ENCODE measurements at regions not wholly inside any gene's neighbourhood (a gene's known extent, or its start where the extent isn't known, plus 50 kb on each side); places are given as distances from the start of the nearest gene placed in this dataset.
"Not testable (repeated sequence)": the region's sequence is repeated elsewhere in the genome, so short reads cannot be mapped to it uniquely, and the experiment has no call there.

- no peak for DNase-seq (ENCODE audit: low read depth)
- H3K4me3 ChIP-seq (ENCODE audit: low read depth, low read length) = no peak overlapping the region
- no peak for TF ChIP-seq CTCF (conservative IDR thresholded peaks at IDR 0.05; ENCODE audit: low read depth, low read length)
Measured at GRCh38 chr12:124088217-124088907, 115.3 kb downstream of the ZNF664 start.

DNA sequence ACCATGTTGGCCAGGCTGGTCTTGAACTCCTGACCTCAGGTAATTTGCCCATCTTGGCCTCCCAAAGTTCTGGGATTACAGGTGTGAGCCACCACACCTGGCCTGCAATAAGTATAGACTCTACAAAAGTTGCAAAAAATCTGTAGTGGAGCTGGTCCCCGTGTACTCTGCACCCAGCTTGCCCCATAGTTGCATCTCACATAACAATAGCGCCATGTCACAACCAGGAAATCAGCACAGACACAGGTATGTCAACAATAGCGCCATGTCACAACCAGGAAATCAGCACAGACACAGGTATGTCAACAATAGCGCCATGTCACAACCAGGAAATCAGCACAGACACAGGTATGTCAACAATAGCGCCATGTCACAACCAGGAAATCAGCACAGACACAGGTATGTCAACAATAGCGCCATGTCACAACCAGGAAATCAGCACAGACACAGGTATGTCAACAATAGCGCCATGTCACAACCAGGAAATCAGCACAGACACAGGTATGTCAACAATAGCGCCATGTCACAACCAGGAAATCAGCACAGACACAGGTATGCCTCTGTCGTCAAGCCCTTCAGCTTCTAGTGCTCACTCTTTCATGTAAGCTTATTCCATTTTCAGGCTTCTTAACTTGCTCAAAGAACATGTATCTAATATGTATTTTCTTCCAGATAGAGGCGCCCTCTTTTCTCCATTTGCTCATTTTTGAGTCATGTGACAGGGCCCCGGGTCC is 116.3 kb downstream of the ZNF664 start:
- not testable (repeated sequence) for DNase-seq (ENCODE audit: low read depth); H3K4me3 ChIP-seq (ENCODE audit: low read depth, low read length)

GRCh38 chr12:124091835-124092234 is 118.8 kb downstream of the ZNF664 start:
- TF ChIP-seq CTCF (conservative IDR thresholded peaks at IDR 0.05; ENCODE audit: low read depth, low read length) = no peak
- H3K4me3 ChIP-seq (ENCODE audit: low read depth, low read length) = no peak overlapping the region
- DNase-seq (ENCODE audit: low read depth) = no peak

DNA sequence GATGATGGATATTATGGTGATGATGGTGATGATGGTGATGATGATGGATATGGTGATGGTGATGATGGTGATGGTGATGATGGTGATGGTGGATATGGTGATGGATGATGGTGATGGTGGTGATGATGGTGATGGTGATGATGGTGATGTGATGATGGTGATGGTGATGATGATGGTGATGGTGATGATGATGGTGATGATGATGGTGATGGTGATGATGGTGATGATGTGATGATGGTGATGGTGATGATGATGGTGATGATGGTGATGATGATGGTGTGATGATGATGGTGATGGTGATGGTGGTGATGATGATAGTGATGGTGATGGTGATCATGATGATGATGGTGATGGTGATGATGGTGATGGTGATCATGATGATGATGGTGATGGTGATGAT is 119.5 kb downstream of the ZNF664 start:
- not testable (repeated sequence) for DNase-seq (ENCODE audit: low read depth); H3K4me3 ChIP-seq (ENCODE audit: low read depth, low read length)

DNA sequence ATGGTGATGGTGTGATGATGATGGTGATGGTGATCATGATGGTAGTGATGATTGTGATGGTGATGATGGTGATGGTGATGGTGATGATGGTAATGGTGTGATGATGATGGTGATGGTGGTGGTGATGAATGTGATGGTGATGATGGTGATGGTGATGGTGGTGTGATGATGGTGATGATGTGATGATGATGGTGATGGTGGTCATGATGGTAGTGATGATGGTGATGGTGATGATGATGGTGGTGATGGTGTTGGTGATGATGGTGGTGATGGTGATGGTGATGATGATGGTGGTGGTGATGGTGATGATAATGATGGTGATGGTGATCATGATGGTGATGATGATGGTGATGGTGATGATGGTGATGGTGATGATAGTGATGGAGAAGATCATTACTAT is 120.3 kb downstream of the ZNF664 start:
- DNase-seq (ENCODE audit: low read depth) = no peak
- TF ChIP-seq CTCF (conservative IDR thresholded peaks at IDR 0.05; ENCODE audit: low read depth, low read length) = no peak
- H3K4me3 ChIP-seq (ENCODE audit: low read depth, low read length) = no peak overlapping the region

- no peak for TF ChIP-seq CTCF (conservative IDR thresholded peaks at IDR 0.05; ENCODE audit: low read depth, low read length)
- H3K4me3 ChIP-seq (ENCODE audit: low read depth, low read length) = no peak overlapping the region
Measured at GRCh38 chr12:124094188-124094587, 121.2 kb downstream of the ZNF664 start.

DNA sequence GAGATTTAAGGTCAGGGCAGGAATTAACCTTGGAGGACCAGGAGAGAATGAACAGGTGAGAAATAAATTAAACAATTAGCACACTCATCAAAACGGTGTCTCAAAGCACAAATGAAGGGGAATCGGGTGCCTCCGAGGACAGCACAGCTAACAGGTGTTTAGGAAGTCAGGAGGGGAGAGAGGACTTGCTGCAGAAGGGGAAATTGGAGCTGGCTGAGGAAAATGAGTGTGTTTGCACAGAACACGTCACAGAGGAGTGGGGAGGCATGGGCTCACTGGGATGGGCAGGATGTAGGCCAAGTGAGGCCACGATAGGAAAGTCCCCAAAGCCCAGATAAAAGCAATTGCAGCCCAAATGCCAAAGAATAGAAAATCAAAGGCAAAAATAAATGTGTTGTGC is 121.7 kb downstream of the ZNF664 start:
- no peak for DNase-seq (ENCODE audit: low read depth)
- no peak for TF ChIP-seq CTCF (conservative IDR thresholded peaks at IDR 0.05; ENCODE audit: low read depth, low read length)

More at GRCh38 chr12:124094188-124094587, 121.2 kb downstream of the ZNF664 start:
- no peak for DNase-seq (ENCODE audit: low read depth)

GRCh38 chr12:124096109-124096508 is 123.1 kb downstream of the ZNF664 start:
- TF ChIP-seq CTCF (conservative IDR thresholded peaks at IDR 0.05; ENCODE audit: low read depth, low read length) = no peak
- DNase-seq (ENCODE audit: low read depth) = no peak
- H3K4me3 ChIP-seq (ENCODE audit: low read depth, low read length) = no peak overlapping the region

More for the DNA sequence above, 121.7 kb downstream of the ZNF664 start:
- no peak overlapping the region for H3K4me3 ChIP-seq (ENCODE audit: low read depth, low read length)

Data from epithelial cell of proximal tubule (primary cell).